GM18505 (cell line): ENCODE measurements at regions not wholly inside any gene's neighbourhood (a gene's known extent, or its start where the extent isn't known, plus 50 kb on each side); places are given as distances from the start of the nearest gene placed in this dataset.

ENCODE experiments used
- ATAC-seq: cut with Tn5 transposase; IDR thresholded peaks from one replicate; pipeline ENCODE4 v1.9.1; 2021; ENCODE audit not compliant: unreplicated experiment
- POLR2A ChIP-seq: IDR thresholded peaks from 4 replicates; pipeline ENCODE4 v1.6.1; 2011; ENCODE audit warnings: borderline replicate concordance; ENCODE audit not compliant: insufficient read depth, insufficient read length; ENCODE audit errors: extremely low read depth

DNA sequence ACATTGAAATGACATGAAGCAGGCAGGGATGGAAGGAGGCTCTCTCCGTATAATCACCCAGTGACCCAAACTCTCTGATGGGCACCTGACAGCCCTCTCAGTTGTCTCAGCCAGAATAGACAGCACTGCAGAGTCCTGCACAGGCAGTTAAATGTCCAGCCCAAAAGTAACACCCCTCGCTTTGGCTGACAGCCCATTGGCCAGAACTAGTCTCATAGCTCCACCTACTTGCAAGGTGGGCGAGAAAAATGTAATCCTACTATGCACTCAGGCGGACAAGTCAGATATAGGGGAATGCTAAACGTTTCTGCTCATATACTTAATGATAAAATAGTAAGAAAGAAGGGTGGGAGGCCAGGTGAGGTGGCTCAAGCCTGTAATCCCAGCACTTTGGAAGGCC, 393.5 kb upstream of the JARID2 start:
- ATAC-seq: no peak
- no peak for TF ChIP-seq POLR2A

DNA sequence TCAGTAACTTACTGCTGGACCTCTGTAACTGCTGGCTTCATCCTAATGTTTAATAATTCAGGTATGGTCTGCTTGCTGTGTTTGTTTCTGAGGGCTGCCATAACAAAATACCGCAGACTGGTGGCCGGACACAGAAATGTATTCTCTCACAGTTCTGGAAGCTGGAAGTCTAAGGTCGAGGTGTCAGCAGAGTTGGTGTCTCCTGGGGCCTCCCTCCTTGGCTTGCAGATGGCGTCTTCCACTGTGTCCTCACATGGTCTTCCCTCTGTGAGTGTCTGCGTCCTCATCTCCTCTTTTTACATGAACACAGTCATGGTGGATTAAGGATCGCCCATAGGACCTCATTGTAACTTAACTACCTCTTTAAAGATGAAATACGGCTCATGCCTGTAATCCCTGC, 389.7 kb upstream of the JARID2 start:
- no peak for ATAC-seq
- TF ChIP-seq POLR2A: no peak

DNA sequence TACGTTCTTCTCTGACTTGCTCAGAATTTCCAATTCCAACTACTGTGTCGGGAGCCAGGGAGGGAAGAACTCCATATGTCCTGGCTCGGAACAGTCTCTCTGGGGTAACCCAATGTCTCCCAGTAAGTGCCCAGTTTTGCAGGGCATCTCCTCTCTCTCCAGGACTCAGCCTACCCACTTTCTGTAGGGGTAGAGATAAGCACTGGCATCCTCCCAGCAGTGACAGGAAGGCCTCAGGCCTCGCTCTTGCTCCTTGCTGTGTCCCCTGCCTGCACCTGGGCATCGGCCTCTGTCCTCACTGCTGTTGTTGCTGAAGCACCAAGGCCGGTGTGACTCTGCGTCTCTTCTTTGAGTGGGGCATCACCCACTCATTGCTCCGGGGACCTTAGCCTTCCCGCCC, 388.9 kb upstream of the JARID2 start:
- no peak for ATAC-seq
- no peak for TF ChIP-seq POLR2A

DNA sequence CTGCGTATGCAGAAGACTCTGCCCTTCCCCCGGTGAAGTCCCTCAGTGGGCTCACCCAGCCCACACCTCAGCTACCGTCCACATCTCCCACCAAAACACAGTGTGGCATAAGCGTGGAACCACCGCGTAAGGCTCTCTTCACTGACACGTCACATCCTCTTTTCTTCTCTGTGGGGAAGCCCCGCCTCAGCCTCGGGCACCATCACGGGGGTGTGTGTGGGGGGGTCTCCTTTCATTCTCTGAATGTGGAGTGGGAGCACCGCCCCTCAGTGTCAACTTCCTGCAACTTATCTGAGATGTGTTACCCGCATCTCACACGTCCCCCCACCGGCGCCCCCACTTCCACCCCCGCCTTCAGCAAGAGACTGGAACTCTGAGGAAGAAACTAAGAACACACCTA, 388.4 kb upstream of the JARID2 start:
- no peak for ATAC-seq
- no peak for TF ChIP-seq POLR2A

DNA sequence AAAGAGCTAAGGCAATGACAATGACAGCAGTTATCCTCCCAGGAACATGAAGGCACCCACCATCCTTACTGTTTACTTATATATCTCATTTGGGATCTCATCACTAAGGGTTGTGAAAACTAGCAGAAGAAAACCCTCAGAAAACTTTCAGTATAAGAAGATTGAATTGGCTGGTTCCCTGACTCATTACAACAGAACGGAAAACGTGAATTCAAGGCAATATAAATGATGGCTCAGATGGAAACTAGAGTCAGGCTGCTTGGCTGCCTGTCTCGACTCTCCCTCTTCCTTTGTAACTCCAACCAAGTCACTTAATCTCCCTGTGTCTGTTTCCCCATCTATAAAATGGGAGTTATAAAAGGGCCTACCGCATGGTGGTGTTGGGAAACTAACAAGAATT, 387.1 kb upstream of the JARID2 start:
- no peak for TF ChIP-seq POLR2A
- no peak for ATAC-seq

DNA sequence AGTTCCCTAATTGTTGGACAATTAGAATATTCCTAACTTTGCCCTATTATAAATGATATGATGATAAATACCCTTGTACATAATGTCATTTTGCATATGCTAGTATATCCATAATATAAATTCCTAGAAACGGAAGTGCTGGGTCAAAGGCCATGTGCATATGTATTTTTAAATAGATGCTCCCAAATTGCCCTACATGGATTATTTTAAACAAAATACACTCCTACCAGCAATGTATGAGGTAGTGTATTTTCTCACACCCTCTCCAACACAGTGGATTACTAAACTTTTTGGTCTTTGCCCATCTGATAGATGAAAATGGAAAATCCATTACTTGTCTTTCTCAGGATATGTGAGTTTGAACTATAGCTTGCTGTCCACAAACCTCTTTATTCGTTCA, 385.1 kb upstream of the JARID2 start:
- no peak for ATAC-seq
- TF ChIP-seq POLR2A: no peak

DNA sequence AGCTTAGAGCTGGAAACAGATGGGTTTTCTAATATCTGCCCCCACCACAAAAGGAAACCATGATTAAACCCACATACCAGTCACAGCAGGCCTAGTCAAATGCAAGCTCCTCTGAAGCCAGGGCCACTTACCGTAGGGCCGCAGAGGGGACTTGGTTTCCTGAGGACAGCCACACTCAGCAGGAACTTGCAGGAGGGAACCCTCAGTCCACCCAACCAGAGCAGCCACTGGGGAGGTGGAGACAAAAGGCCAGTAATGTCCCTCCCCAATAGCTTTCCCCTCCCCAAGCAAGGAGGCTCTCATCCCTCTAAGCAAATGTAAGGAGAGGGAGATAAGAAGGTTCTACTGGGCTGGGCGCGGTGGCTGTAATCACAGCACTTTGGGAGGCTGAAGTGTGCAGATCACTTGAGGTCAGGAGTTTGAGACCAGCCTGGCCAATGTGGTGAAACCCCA, 384.4 kb upstream of the JARID2 start:
- TF ChIP-seq POLR2A: no peak
- ATAC-seq: no peak

DNA sequence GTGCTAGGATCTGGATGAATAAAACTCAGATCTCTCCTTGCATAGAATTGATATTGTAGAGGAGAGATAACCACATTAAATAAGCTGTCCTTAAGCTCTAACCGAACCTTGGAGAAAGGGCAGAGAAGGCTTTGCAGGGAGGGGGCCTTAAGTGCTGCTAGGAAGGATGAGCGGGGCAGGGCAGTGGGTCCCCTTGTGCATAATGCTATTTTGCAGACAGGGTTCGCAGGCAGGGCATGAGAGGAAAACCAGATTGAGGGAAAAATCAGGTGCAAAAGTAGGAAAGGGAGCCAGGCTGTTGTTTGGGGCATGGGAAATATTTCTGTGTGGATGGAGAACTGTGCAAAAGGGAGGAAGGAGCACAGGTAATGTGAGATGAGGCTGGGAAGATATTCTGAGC, 383.0 kb upstream of the JARID2 start:
- no peak for TF ChIP-seq POLR2A
- ATAC-seq: no peak

DNA sequence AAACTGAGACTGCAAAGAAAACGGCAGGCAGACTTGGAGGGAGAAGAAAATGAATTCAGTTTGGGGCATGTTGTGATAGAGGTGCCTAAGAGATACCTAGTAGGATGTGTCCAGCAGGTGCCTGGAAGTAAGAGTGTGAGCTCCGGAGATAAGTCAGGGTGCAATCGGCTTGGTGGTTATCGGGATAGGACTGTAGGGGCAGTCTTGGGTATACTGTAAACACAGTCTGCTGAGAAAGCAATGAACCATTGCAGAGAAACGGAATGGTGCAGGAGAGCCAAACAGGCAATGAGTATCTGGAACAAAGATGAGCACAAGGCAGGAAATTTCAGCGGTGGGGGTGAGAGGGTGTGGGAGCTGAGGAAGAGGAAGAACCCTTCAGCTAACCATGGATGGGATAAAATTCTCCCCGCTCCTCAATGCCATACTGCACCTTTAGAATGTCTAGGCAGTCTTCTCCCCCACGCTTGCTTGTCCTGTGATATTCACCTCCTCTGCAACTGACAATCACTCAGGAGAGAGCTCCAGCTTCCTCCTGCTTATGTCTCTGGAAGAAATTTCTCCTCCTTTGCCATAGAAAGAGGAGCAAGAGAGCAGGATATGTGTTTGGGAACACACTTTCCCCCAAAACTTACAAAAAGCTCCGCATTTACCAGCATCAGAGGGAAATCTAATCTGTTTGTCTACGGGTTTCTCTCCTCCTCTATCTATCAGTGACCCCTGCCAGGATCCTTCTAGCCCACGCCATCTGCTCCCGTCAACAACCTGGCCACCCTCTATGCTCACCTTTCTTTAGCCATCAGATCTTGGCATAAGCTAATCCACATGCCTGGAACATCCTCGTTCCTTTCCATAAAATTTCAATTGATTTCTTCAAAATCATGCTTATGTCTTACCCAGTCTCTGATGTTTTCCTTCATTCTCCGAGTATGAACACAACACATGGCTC, 381.7 kb upstream of the JARID2 start:
- ATAC-seq: no peak
- no peak for TF ChIP-seq POLR2A

DNA sequence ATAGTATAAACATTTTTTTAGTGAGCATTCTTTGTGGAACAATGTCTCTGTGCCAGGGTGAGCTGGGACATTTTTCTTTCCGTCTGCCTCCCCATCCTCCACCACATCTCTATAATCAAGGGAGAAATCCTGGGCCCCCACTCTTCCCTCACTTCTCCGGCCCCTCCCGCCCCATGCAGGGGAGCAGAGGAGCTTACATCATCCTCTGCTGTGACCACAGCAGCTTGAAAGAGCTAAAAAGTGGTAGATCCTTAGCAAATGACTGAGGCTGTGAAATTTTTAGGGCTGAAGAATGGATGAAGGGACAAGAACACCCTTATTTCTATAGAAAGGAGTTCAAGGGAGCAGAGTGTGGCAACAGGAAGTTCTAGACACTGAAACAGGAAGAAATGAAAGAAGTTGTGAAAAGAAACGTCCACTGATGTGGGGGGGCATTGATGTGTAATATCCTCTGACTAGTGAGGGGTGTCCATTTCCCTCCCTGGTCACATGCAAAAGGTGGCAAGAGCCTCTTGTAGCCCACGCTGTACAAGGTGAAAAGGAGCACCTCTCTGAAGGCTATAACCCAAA, 380.3 kb upstream of the JARID2 start:
- TF ChIP-seq POLR2A: no peak
- no peak for ATAC-seq

DNA sequence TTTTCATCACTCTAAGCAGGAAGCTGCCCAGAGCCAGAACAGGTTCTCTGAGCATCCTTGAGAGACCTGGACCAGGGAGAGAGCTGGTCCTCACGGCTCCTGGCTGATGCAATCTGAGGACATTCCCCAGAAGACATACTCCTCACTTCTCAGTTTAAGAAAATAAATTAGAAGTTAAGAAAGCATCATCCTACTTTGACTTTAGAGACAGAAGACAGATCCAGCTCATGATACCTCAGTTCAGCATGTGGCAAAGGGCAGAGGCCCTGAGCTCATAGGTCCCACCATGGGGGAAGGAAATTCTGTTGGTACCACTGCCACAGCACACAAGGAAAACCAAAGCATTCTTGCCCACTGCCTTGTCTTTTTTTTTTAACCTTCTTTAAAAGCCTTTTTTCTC, 378.1 kb upstream of the JARID2 start:
- TF ChIP-seq POLR2A: no peak
- ATAC-seq: no peak

DNA sequence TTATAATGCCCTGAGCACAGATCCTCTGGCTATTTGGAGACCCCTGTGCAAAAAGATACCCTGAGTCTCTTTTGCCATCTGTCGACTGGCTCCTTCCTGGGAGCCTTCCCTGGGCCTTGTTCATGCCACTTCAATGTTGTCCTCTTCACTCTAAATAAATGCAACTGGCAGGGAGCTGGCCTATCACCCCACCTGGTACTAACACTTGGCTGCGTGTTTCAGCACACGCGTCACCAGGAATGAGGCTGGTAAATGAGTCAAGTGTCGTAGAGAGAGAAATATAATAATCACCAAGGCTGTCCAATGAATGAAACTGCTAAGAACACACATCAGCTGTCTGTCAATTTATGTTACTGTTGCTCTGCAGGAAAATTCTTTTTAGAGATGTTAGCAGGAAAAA, 374.6 kb upstream of the JARID2 start:
- no peak for ATAC-seq
- TF ChIP-seq POLR2A: no peak

DNA sequence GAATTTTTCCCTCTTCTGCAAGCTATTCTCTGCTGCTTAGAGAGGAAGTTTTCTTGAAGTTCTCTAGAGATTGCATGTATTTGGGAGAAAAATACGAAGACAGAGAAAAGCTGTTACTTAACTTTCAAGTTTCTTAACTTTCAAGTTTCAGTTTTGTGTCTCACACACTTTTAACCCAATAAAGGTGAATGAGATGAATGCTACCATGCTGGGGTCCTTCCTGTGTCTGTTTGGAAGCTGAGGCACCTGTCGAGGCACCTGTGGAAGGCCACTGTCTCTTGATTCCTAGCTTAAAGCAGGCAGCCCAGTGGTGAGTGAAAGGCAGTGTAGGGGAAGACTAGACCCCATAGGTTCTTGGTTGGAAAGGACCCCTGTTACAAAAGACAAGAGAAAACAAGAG, 372.8 kb upstream of the JARID2 start:
- no peak for TF ChIP-seq POLR2A
- ATAC-seq: no peak

DNA sequence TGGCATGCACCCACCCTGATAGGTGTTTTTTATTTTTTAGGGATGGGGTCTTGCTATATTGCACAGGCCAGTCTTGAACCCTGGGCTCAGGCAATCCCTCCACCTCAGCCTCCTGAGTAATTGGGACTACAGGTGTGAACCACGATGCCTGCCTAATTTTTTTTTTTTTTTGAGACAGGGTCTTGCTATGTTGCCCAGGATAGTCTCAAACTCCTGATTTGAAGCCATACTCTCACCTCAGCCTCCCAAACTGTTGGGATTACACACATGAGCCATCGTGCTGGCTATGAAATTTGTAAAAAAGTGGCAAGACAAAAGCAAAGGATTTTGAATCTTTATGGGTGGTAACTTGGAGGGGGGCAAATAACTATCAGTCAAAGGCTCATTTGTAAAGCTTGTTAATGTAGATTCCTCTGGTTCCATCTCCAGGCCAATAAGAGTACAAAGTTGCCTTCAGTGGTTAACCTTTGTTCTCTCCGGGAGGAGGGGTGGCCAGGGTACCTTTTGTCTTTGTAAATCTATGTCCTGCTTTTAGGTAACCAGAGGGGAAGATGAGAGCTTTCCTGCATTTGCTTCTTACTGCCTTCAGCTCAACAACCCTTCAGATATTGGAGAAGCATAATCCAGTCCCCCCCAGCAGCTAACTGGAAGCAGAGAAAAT, 372.0 kb upstream of the JARID2 start:
- no peak for TF ChIP-seq POLR2A
- ATAC-seq: no peak
